Breast epithelium (tissue), 4 donors: ENCODE measurements at regions not wholly inside any gene's neighbourhood (a gene's known extent, or its start where the extent isn't known, plus 50 kb on each side); places are given as distances from the start of the nearest gene placed in this dataset.

Source experiments
- DNase-seq, 2 donors: peaks; one replicate each; pipeline ENCODE4 v3.0.0-alpha.2; 2019; ENCODE audit warnings: low spot score in 2 of 2
- H3K27ac ChIP-seq, 2 donors: fragments of 200-600 bp; sonication (generic) in 1 of 2; one replicate each; pipeline ENCODE4 v1.5.1; 2016 to 2019; ENCODE audit warnings: mild to moderate bottlenecking in 1 of 2
- H3K27me3 ChIP-seq, 2 donors: fragments of 200-600 bp; sonication (generic) in 1 of 2; one replicate each; pipeline versions ENCODE4 v1.5.1 to v1.6.0; 2017 to 2019; ENCODE audit warnings: control low read depth in 1 of 2, mild to moderate bottlenecking in 1 of 2
- H3K36me3 ChIP-seq: fragments of 200-600 bp; one replicate; pipeline ENCODE4 v1.5.1; 2019
- H3K4me1 ChIP-seq, 2 donors: fragments of 200-600 bp; sonication (generic); one replicate each; pipeline ENCODE4 v1.5.1; 2016 to 2019; ENCODE audit warnings: control low read depth in 1 of 2
- H3K4me3 ChIP-seq, 3 donors: fragments of 200-600 bp; sonication (generic); 1 replicate in 2 of 3; 2 replicates in 1 of 3; pipeline ENCODE4 v1.5.1; 2016 to 2019; ENCODE audit warnings: mild to moderate bottlenecking in 3 of 3, moderate library complexity in 2 of 3
- H3K9me3 ChIP-seq, 2 donors: fragments of 200-600 bp; sonication (generic) in 1 of 2; one replicate each; pipeline ENCODE4 v1.5.1; 2016 to 2019; ENCODE audit warnings: control low read depth in 1 of 2
- POLR2A ChIP-seq: fragments of 450-650 bp; IDR thresholded peaks from one replicate; pipeline ENCODE4 v1.6.1; 2016; ENCODE audit warnings: antibody characterized with exemption, mild to moderate bottlenecking, moderate library complexity
- POLR2AphosphoS5 ChIP-seq, 3 donors: sonication (generic); formaldehyde crosslinking; IDR thresholded peaks; one replicate each; pipeline ENCODE4 v1.6.1; 2017; ENCODE audit warnings: antibody characterized with exemption in 3 of 3
- intact Hi-C: fragments of 100-400 bp; cut with DNase I; formaldehyde crosslinking; loops from one replicate; pipeline ENCODE4 v1.15.1; 2023; ENCODE audit warnings: low total_unique reads
- TF ChIP-seq, protein P1 (sequence below), 3 donors: fragments of 450-650 bp; IDR thresholded peaks; one replicate each; pipeline ENCODE4 v1.5.1; 2016 to 2017; ENCODE audit warnings: antibody characterized with exemption in 3 of 3, mild to moderate bottlenecking in 3 of 3, moderate library complexity in 3 of 3

DNA sequence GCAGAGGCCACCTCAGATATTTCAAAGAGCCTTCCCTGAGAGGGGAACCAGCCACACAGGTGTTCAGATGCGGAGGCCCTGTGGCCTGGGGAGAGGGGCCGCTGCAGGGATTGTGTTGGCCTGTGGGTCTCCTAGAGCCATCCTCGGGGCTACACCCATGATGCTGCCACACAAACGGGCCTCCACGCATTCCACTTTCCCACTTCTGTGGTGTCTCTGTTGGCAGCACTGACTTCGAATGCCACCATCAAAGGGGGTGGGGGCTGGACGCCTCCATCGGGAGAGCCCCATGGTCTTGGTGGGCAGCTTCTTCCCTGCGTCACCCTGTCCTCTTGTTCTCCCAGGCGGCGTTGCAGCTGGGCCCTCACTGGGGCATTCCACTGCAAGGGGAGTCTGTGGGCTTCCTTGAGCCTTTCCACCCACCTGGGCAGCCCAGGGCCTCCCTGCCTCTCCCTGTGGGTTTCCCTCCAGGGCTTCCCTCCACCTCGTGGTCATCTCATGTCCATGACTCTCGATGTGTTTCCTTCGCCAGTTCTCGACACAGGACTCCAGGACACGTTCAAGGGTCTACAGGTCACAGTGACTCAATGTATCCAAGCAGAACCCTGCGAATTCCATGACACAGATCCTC is 145.5 kb downstream of the ERMARD start:
- H3K4me1 ChIP-seq: no peaks in the 10 kb centered on the region
- no peak for TF ChIP-seq POLR2A
- no peak for TF ChIP-seq POLR2AphosphoS5 (IDR thresholded peaks at IDR 0.05)
- TF ChIP-seq, protein P1, sequence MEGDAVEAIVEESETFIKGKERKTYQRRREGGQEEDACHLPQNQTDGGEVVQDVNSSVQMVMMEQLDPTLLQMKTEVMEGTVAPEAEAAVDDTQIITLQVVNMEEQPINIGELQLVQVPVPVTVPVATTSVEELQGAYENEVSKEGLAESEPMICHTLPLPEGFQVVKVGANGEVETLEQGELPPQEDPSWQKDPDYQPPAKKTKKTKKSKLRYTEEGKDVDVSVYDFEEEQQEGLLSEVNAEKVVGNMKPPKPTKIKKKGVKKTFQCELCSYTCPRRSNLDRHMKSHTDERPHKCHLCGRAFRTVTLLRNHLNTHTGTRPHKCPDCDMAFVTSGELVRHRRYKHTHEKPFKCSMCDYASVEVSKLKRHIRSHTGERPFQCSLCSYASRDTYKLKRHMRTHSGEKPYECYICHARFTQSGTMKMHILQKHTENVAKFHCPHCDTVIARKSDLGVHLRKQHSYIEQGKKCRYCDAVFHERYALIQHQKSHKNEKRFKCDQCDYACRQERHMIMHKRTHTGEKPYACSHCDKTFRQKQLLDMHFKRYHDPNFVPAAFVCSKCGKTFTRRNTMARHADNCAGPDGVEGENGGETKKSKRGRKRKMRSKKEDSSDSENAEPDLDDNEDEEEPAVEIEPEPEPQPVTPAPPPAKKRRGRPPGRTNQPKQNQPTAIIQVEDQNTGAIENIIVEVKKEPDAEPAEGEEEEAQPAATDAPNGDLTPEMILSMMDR (IDR thresholded peaks at IDR 0.05): no peak
- H3K9me3 ChIP-seq: no peaks in the 10 kb centered on the region
- DNase-seq: no peak
- no peak overlapping the region for H3K4me3 ChIP-seq
- intact Hi-C loops: no loop called here
- no peaks in the 10 kb centered on the region for H3K27me3 ChIP-seq
- H3K27ac ChIP-seq: no peak overlapping the region
- H3K36me3 ChIP-seq: no peaks in the 10 kb centered on the region

GRCh38 chr6:169895926-169896761 is 144.7 kb downstream of the ERMARD start:
- no peak for DNase-seq
- Histone ChIP-seq H3K4me3 (no peak overlapping the region), H3K4me1 (no peaks in the 10 kb centered on the region), H3K9me3 (peaks cover 0 to 4% of the 10 kb centered on the region in 2 donors), H3K27ac (no peak overlapping the region), H3K27me3 (no peaks in the 10 kb centered on the region), H3K36me3 (no peaks in the 10 kb centered on the region)
- TF ChIP-seq POLR2A: no peak
- no peak for TF ChIP-seq POLR2AphosphoS5 (IDR thresholded peaks at IDR 0.05)
- TF ChIP-seq, protein P1 (IDR thresholded peaks at IDR 0.05): no peak
- intact Hi-C loops: no loop called here

DNA sequence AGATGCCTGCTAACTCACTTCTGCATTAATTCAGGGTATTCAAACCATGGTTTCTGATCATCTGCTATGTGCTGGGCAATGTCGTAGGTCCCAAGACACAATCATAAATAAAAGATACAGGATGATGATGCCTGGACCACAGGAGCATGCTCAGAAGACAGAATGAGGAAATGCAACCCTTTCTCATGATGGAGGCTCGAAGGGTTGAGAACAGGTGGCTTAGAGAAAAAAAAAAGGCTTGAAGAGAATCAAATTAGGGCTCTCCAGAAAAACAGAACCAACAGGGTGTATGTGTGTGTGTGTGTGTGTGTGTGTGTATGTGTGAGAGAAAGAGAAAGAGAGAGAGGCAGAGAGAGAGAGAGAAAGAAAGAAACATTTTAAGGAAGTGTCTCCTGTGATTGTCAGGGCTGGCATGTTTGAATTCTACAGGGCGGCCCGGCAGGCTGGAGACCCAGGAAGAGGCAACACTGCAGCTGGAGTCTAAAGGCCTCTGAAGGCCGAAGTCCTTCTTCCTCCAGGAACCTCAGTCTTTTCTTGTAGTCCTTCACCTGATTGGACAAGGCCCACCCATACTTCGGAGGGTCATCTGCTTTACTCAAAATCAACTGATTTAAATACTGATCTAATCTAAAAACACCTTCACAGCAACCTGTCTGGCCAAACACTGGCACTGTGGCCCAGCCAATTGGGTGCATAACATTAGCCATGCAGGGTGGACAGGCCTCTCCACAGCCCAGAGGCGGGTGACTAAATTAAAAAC is 143.8 kb downstream of the ERMARD start:
- no peak overlapping the region for H3K4me3 ChIP-seq
- no peaks in the 10 kb centered on the region for H3K4me1 ChIP-seq
- no peaks in the 10 kb centered on the region for H3K36me3 ChIP-seq
- H3K27ac ChIP-seq: no peak overlapping the region
- peaks cover 0 to 4% of the 10 kb centered on the region in 2 donors for H3K9me3 ChIP-seq
- DNase-seq: no peak
- peaks cover 0 to 6% of the 10 kb centered on the region in 2 donors for H3K27me3 ChIP-seq
- TF ChIP-seq, protein P1 (IDR thresholded peaks at IDR 0.05): no peak
- TF ChIP-seq POLR2A (no peak), POLR2AphosphoS5 (IDR thresholded peaks at IDR 0.05) (no peak)
- intact Hi-C loops: no loop called here

GRCh38 chr6:169894377-169894960 is 143.0 kb downstream of the ERMARD start:
- intact Hi-C loops: no loop called here
- no peak overlapping the region for H3K4me3 ChIP-seq
- peaks cover 0 to 6% of the 10 kb centered on the region in 2 donors for H3K27me3 ChIP-seq
- H3K27ac ChIP-seq: no peak overlapping the region
- no peaks in the 10 kb centered on the region for H3K36me3 ChIP-seq
- no peaks in the 10 kb centered on the region for H3K4me1 ChIP-seq
- TF ChIP-seq, protein P1 (IDR thresholded peaks at IDR 0.05): no peak
- no peak for TF ChIP-seq POLR2AphosphoS5 (IDR thresholded peaks at IDR 0.05)
- TF ChIP-seq POLR2A: no peak
- peaks cover 0 to 4% of the 10 kb centered on the region in 2 donors for H3K9me3 ChIP-seq
- no peak for DNase-seq
